8988T (cell line): ENCODE measurements at regions not wholly inside any gene's neighbourhood (a gene's known extent, or its start where the extent isn't known, plus 50 kb on each side); places are given as distances from the start of the nearest gene placed in this dataset.
"Not testable (repeated sequence)": the region's sequence is repeated elsewhere in the genome, so short reads cannot be mapped to it uniquely, and the experiment has no call there.

ENCODE experiments used
- DNase-seq: peaks from one replicate; pipeline ENCODE4 v3.0.0; 2011

GRCh38 chr11:81377418-81377817, 1356.2 kb downstream of the FAM181B start:
- DNase-seq: no peak

DNA sequence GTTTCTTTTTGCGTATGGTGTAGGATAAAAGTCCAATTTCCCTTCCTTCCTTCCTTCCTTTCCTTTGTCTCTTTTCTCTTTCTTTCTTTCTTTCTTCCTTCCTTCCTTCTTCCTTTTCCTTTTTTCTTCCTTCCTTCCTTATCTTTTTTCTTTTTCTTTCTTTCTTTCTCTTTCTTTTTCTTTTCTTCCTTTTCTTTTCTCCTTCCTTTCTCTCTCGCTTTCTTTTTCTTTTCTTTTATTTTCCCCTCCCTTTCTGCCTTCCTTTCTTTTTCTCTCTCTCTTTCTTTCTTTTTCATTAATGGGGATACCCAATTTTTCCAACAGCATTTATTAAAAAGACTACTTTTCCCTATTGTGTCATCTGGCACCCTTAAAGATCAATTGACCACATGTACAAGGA, 1359.7 kb downstream of the FAM181B start:
- DNase-seq: no peak

- no peak for DNase-seq
Observed at GRCh38 chr11:81368192-81368591, 1365.5 kb downstream of the FAM181B start.

GRCh38 chr11:81365496-81365895, 1368.2 kb downstream of the FAM181B start:
- DNase-seq: no peak

- DNase-seq: no peak
Observed at GRCh38 chr11:81359476-81359875, 1374.2 kb downstream of the FAM181B start.

DNA sequence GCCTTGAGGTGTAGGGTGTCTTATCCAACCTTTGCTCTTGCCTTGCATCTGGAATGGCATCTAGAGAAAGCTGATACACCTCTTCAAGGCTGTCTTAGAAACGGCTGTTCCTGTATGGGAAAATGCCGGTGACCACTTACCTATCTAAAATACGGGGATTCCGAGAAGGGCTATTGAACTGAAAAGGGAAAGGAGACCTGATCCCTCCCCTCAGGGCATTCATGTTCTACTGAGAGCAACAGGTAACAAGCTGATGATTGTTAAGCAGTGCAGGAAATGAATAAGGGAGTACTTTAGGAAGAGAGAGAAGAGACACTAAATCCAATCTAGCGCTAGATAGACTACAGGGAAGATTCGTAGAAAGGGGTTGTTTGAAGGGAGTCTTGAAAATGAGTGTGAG, 1388.1 kb downstream of the FAM181B start:
- no peak for DNase-seq

DNA sequence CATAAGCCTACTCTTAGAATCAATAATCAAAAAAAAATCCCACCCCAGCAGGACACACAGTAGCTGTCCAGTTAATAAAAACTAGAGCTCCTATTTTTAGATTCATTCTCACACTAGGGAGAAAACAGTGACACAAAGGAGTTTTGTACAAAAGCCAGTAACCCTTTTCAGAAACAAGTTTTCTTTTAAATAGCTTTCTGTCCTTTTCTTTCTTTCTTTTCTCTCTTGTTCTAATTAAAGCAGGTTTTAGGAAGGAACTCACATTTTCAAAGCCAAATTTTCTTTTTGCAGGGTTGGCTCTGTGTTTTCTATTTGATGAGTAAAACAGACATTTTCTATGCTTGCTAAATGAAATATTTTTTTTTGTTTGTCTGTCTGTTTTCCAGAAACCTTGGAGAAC, 1390.7 kb downstream of the FAM181B start:
- no peak for DNase-seq

- no peak for DNase-seq
Observed at GRCh38 chr11:81340225-81340624, 1393.4 kb downstream of the FAM181B start.

GRCh38 chr11:81339521-81339920, 1394.1 kb downstream of the FAM181B start:
- no peak for DNase-seq

DNA sequence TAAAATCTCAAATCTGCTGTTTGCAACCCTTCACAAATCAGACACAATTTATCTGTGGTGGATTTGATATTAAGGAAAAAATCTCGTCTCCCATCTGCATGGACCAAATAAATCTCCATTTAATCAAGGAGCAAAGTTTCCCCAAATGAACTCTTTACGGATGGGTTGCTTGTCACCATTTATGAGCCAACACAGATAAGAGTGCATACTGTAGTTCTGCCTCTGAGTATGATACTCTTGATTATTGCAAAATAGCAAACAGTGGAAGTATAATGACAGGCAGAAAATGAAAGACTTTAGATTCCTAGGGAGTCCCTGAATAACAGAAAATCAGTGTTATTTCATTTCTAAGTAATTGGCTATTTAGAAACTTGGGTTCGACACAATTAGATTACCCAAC, 1395.9 kb downstream of the FAM181B start:
- DNase-seq: no peak

DNA sequence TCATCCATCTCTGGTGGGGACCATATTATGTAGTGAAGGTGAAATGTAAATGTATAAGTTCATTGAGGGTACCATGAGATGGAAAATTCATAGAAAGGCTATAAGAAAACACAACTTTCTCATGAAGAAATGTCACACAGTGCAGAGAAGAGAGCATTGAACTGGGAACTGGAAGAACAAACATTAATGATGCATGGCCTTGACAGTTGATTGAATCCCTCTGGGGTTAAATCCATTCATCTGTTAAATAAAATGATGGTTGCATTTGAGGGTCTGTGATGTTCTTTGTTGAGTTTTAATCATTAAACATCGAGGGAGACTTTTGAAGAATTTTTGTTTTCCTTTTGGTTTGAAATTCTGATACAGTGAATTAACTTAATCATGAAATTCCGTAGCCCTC, 1401.4 kb downstream of the FAM181B start:
- DNase-seq: no peak

DNA sequence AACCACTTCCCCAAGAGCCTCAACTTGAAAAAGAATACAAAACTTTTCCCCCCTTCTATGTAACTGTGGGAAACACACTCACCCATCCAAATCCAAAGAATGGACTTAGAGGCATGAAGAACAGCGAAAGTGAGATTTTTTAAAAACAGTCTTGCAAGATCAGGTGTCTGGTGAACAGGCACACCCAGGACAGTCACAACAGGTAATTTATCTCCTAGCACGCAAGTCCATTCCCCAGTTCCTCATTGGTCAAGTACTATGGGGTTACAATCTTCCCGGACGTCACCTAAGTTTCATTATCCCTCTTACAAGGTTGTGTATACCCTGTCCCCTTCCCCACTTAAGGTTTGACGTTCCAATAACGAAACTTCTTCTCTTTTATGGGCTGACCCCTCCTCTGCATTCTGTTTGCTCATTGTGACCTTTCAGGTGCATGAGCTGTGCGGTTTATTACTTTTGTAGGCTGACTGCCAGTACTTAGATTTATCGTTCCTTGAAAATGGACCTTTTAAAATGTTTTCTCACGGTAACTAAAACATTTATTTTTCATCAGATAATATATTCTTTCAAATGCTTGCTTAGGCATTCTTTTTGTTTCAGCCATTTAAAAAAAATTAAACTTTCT, 1401.9 kb downstream of the FAM181B start:
- no peak for DNase-seq

GRCh38 chr11:81331088-81331487, 1402.6 kb downstream of the FAM181B start:
- DNase-seq: no peak

DNA sequence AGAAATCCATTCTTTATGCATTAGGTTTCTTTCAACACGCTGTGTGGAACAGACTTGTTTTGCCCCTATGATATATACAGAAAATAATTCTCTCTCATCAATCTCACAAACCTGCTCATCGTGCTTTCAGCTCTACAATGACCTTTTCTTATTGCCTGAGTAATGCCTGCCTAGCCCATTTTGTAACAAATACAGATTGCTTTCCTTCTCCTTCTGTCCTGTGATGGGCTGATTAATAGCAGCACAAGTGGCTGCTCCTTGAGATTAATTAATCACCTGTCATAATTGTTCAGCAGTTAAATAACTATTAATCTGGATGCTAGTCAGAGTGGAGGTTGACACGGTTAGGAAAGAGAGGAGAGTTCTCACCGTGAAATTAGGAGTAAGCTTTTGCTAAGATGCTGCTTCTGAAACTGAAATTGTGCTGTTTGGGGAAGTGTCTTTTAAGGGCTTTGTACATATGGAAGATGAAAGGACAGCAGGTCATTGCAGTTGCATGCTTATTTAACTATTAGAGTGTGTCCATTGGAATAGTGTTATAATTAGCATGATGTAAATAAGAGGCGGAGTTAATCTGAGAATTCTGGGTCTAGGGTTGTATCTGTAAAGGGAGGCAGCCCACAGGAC, 1430.5 kb downstream of the FAM181B start:
- DNase-seq: no peak

GRCh38 chr11:81301166-81301830, 1432.4 kb downstream of the FAM181B start:
- DNase-seq: no peak

- no peak for DNase-seq
Observed at GRCh38 chr11:81286959-81287358, 1446.7 kb downstream of the FAM181B start.

DNA sequence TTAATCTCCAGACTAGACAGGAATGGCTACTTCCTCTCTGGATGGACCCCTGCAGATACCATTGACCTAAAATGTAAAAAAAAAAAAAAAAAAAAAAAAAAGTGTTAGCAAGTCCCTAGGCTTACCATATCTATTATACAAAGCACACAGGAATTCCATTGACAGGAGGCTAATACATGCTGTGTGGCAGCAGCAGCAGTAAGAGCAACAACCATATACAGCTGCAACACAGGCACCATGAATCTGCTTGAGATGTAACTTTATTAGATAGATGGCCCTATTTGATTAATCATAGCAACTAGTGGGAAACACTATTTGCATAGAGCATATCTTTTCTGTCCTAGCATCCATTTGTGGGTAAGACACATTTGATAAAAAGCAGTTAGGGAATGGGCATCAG, 1447.1 kb downstream of the FAM181B start:
- no peak for DNase-seq

- not testable (repeated sequence) for DNase-seq
Observed at GRCh38 chr11:81280228-81280627, 1453.4 kb downstream of the FAM181B start.

DNA sequence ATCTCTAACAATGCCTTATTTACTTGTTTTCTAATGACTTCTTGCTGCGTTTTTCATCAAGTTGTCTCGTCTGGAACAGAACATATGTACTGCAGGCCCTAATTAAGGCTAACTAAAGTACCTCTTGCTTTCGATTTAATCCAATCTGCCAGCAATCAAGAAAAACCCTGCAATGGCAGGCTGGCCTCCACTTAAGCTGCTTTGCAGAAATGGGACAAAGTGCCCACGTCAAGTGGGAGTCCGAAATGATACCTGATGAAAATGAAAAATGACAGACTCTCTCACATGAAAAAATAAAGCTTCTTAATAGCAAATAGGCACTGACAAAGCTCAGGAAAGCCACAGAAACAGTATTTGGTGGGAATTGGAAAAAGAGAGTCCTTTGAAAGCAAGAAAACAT, 1454.7 kb downstream of the FAM181B start:
- no peak for DNase-seq

- DNase-seq: no peak
Observed at GRCh38 chr11:81270686-81271085, 1463.0 kb downstream of the FAM181B start.

GRCh38 chr11:81267246-81267645, 1466.4 kb downstream of the FAM181B start:
- DNase-seq: no peak

- DNase-seq: no peak
Observed at GRCh38 chr11:81259471-81259870, 1474.2 kb downstream of the FAM181B start.

GRCh38 chr11:81255895-81256294, 1477.8 kb downstream of the FAM181B start:
- DNase-seq: no peak

DNA sequence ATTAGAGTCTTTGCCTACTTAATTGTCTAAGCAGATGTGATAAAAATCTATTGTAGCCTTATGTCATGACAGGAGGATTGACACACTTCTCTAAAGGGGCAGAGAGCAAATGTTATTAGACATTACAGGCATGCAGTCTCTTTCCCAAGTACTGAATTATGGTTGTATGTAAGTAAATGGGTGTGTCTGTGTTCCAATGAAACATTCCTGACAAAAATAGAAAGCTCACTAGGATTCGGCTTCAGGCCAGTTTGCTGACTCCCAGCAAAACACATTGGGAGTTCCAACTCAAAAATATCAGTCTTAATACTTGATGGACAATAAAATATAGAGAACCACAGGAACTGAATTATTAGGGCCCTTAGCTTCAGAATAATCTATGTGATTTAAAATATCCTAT, 1480.4 kb downstream of the FAM181B start:
- DNase-seq: no peak

- no peak for DNase-seq
Observed at GRCh38 chr11:81246941-81247340, 1486.7 kb downstream of the FAM181B start.
